Right forelimb (tissue), 1 donor: ENCODE measurements at regions not wholly inside any gene's neighbourhood (a gene's known extent, or its start where the extent isn't known, plus 50 kb on each side); places are given as distances from the start of the nearest gene placed in this dataset.

Experiments
- DNase-seq: peaks from one replicate; pipeline ENCODE4 v3.0.0-alpha.2; 2018

DNA sequence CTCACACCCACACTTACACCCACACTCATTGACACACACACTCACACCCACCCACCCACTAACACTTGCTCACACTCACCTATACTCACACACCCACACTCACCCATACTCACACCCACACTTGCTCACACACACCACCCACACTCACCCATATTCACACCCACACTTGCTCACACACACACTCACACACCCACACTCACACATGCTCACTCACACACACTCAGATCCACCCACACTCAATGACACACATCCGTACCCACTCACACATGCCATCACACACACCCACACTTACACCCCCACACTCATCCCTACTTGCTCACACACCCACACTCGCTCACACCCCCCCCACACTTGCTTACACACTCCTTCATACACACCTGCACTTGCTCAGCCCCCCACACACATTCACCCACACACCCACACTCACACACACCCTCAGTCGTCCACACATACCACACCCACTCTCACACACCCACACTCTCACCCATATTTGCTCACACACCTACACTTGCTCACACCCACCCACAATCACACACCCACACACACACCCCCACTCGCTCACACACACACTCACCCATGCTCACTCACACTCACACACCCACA lies 321.1 kb upstream of the N4BP1 start:
- no peak for DNase-seq

DNA sequence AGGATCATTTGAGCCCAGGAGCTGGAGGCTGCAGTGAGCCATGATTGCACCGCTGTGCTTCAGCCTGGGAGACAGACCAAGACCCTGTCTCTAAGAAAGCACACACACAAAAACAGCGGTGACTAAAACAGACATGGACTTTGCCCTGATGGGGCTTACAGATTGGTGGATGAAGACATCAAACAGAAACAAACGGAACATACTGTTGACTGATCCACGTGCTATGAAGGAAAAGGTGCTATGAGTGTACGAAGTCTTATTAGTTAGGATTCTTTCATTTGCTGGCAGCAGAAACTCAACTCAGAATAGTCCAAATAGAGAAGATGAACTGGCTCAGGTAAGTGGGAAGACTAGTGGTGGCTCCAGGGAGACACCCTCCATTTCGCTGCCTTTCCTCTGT lies 309.8 kb upstream of the N4BP1 start:
- no peak for DNase-seq

DNA sequence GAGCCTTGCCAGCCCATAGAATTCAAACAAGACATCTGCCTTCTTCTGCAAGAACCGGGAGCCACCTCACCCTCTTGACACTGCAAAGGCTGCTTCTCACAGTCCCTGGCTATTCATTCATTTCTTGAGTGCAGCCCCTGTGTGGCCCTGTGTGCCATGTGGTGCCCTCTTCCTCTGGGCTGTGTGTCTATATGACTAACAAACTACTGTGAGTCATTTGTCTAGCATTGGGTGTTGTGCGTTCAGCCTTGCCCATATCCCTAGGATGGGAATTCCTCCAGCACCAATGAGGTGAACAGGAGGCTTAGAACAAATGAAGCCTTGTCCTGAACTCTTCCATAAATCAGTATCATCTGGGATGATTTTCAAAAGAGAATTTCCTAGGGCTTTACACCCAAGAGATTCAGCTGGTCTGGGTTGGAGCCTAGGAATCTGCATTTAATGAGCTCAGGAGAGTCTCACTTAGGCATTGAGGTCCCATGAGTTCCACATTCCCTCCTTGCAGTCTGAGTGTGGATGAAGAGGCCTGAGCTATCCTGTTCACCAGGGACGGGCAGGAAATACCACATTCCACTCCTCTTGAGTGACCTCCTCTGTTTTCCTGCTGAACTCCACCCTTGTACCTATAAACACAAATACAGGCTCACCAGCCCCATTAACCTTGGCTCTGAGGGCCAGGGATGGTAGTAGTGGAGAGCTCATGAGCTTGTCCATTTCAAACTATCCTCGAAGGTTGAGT lies 308.7 kb upstream of the N4BP1 start:
- no peak for DNase-seq

DNA sequence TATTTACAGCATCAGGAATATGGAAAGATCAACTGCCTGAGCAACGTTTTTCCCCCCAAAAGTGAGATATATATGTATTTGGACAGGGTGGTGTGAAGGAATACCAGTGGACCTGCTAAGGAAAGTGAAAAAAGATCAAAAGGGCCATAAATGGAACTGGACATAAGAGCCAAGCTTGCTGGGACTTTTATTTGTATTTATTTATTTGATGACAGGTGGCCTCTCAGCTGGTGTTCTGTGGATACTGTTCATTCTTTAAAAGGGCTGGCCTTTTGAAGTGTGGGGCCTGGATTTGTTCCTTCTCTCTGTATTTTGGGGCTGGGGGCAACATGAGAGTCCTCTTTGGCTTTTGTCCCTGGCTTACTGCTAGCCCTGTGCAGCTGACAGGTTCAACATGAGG lies 306.6 kb upstream of the N4BP1 start:
- no peak for DNase-seq

DNA sequence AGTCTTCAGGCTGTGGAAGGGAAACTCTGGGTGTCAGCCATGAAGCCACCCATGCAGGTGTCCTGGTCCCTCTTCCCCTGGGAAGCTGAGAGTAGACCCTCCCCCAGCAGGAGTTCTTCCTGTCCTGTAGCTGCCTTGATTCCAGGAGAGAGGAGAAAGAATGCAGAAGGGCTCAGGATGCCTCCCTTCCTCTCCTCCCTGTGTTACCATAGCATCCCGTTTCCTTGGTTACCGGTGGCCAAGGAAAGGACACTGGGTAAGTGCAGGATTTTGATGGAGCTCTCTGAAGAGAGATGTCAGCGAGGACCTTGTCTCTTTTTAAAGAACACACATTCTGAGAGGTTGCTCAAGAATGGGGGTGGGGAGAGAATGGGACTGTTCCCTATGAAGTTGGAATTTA lies 304.1 kb upstream of the N4BP1 start:
- DNase-seq = no peak

DNA sequence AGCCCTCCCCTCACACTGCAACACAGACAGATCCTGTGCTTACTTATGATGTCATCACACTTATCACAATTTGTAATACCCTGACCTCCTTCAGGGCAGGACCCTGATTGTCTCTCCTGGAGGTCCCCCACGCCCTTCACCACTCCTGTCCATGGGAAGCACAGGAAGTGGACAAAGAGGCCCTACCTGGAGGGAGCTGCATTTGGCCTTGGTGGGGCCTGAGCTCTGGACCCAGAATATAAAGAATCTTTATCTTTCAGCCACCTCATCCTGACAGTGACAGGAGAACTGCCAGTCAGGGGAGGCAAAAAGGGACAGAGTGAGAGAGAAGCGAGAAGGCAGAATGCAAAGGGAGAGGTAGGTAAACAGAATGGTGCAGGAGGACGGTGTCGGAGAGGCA lies 303.4 kb upstream of the N4BP1 start:
- no peak for DNase-seq

DNA sequence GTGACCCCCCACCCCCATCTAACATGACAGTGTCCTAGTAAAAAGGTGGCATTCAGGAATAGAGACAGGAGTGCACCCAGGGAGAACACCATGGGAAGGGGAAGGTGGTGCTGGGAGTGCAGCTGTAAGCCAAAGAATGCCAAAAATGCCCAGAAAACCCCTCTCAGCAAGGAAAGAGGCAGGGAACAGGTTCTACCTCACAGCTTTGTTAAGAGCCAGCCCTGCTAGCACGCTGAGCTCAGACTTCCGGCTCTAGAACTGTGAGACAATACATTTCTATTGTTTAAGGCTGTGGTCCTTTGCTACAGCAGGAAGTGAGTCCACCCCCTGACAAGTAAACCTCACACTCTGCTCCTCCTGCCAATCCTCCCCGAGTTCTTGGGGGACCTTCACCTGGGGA lies 302.4 kb upstream of the N4BP1 start:
- DNase-seq = no peak

DNA sequence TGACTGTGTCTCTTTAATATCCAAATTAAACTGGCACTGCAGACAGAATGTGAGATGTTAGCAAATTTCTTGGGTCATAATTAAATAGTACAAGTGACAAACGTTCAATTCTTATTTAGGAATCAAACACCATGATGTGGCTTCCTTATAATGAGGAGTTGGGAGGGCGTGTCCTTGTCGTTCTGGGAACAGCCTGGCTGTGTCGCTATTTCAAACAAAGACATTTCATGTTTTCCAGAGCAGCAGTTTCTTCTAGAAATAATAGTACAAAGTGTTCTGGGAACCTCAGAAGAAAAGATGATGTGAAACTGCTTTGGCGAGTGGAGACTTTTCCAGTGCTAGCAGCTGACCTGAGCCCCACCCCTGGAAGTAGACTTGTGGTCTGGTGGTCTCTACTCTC lies 301.7 kb upstream of the N4BP1 start:
- no peak for DNase-seq

DNA sequence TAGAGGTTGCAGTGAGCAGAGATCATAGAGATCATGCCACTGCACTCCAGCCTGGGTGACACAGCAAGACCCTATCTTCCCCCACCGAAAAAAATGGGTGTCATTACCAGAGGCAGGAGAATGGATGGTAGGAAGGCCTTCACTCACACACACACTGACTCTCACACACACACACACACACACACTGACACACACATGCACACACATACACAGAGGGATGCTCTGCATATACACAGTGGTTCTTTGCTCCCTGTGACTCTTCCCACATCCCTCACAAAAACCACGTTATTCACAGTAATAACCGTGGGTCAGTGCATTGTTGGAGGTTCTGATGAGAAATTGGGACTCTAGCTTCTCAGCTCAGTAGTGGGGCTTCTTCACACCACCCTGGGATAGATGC lies 300.2 kb upstream of the N4BP1 start:
- DNase-seq = no peak

DNA sequence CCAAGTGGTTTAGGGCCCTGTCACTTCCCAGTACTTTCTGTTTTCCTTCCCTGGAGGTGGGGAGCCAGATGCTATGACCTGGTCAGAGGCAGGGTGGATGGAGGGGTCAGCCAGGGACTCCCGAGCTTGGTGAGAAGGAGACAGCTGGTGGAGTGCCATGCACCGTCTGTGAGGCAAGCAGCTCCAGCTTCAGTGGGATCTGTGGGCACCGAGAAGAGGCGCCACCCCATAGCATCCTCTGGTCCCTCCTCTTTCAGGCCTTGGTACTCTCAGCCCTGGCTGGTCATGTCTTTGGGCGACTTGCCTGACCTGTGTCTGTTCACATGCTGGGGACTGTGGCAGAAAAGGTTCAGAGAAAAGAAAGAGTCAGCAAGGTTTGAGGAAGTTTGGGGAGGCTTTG lies 299.3 kb upstream of the N4BP1 start:
- no peak for DNase-seq

DNA sequence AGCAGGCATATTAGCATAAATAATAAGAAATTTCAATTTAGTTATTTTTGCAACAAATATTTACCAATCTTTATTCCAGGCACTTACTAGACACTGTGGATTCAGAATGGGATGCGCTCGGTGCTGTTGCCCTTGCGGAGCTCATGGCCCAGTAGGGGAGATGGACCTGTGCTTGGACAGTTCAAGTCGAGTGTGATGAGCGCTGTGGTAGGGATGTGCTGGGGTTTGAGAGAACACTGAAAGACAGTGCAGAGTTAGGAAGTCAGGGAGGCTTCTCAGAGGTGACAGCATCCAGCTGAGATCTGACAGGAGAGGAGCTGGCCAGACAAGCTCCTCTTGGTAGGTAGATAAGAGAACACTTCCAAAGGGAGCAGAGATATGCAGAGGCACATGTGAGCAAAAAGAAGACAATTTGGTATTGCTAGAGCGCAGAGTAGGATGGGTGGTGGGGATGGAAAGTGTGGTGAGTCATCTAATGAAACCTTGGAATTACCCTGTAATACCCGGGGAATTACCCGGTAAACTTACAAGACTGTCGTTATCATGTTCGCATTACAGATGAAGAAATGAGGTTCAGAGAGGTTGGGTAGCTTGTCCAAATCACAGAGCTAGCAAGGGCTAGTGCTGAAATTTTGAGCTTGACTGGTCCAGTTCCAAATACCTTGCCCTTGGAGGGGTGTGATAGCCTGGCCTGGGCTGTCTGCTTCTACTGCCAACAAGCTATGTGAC lies 298.1 kb upstream of the N4BP1 start:
- no peak for DNase-seq

DNA sequence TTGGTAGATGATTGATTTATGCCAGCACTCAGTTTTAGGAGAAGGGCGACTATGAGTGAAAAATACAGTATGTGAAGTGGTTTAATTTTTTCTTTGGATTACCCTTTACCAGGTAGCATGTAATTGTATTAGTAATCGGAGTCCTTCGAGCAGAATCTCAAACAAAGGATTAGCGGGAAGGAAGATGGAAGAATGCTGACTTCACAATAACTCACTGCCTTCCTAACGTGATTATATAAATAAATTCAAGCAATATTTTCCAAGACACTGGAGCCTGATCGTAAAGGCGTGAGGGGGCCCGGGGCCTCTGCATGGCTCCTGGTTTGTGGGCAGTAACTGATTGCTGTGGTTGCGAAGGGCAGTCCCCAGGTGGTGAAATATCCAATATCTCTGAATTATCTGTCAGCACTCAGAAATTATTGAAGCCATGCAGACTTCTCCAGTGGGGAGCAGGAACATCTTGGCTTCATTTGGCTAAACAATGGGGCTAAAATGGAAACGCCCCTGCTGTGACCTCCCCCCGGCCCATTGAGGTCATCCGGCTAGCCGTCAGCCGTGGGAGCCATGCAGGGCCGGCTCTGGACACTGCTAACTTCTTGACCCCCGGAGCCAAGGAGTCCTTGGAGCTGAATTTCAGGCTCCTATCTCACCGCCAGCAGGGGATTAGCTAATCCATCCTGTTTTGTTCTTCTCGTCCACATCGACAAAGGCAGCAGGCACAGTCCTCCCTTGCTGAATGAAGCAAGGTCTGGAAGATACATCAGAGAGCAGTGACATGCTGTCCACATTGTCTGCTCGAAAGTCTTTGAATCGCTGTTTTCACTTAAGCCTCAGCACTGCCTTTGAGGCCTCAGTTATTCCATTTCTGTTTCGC lies 295.9 kb upstream of the N4BP1 start:
- DNase-seq = no peak

DNA sequence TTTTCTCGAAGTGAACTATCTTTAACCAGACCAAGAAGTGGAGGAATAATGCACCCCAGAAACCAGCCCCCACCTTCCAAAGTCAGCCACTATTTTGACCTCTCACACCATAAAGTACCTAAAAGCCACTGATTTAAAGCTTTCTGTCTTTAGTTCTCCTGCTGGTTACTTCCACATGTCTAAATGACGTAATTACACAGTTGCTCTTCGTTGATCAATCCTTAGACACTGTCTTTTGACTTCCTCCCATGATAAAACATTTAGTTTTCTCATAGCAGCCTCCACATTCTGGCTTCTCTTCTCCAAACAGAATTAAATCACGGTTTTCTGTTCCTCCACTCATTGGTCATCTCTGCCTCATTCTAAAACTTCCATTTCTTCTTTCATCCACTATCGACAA lies 294.4 kb upstream of the N4BP1 start:
- DNase-seq = no peak

DNA sequence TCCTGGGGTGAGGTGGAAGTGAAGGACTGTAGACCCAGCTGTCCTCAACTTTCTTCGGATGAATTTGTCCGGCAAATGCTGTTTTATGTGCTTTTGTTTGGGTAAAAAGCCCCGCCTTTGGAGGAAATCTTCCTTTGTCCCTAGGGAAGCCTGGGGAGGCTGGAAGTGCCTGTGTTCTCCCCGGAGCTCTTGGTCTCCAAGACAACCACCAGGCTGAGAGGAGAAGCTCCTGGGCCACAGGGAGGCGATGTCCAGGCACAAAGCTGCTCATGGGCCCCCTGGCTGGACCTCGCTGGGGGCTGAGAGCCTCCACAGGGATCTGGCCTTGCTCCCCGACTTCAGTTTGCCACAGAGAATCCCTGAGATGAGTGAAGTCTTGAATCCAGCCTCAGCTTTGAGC lies 293.1 kb upstream of the N4BP1 start:
- no peak for DNase-seq

DNA sequence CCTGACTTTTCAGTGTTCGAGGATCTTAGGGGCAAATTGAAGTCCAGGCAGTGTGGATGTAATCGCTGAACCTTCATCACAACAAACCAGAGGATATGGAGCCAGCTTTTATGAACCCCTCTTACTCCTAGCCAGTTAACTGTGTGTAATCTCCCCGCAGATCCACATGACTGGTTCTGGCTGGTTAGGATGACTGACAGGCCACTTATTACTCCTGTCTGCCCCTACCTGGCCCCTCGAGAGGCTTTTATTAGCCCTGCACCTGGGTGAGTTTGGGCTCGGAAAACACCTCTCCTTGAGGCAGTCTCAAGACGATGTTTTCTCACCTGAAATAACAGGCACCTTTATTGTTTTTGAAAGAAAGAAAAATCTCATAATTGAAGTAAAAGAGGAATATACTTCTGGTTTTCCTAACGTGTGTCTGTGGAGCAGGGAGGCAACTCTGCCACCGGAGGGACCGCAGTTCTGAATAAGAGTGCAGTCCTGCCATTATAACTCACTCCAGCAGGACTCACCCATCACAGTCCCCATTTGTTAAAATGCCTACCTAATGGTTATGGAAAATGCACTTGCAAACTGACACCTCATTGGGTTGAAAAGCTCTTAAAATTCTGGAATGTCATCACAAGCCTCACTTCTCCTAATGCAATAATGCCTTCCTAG lies 291.9 kb upstream of the N4BP1 start:
- DNase-seq = no peak

DNA sequence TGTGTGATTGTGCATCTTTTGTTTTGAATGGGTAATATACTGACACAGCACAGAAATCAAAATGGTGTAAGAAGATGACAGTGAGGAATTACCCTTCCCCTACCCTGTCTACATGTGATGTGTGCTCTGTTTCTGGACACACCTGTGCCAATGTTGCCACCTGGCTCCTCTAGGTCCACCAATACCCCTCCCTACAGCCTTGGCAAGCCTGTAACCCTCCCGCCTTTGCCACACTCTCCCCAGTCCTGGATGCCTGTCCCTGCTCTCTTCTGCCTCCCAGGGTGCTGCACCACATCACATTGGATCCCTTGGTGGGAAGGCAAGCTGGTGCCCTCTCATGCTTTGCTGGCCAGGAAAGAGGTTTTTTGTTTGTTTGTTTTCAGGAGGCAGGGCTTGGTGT lies 289.5 kb upstream of the N4BP1 start:
- no peak for DNase-seq

DNA sequence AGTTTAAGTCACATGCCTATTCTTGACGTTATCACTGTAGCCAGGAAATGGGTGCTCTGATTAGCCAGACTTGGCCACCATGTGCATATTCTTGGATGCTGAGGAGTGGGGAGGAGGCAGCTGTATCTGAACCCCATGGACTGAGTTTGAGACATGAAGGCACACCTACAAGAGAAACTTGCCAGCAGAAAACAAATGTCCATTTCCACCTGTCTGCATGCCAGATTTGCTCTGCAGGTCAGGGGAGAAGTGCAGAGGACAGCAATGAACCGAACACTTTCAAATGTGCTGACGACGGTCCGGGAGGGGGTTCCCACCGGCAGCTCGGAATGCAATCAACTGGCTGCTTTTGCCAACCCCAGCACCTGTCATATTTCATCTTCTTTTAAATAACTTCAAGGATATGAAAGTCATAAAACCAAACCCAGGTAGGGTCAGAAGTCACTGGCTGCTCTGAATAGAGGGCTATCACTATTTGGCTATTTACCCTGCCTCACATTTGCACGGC lies 287.8 kb upstream of the N4BP1 start:
- DNase-seq = no peak

DNA sequence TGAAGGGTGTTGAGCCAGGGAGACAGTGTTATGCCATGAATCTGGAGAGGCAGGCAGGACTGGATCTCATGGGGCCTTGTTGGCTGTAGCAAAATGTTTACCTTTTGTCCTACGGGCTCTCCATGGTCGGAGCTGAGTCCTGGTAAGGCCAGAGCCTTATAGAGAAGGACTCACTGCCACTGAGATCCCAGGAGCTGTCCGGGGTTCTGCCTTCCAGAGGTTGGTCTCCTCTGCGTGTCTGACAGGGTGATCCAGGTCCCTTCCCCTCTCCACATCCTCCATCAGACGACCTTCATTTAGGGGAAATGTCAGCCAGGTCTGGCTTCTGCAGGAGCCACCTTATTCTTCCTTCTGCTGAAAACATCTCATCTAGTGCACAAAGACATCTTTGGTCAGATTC lies 285.2 kb upstream of the N4BP1 start:
- no peak for DNase-seq

DNA sequence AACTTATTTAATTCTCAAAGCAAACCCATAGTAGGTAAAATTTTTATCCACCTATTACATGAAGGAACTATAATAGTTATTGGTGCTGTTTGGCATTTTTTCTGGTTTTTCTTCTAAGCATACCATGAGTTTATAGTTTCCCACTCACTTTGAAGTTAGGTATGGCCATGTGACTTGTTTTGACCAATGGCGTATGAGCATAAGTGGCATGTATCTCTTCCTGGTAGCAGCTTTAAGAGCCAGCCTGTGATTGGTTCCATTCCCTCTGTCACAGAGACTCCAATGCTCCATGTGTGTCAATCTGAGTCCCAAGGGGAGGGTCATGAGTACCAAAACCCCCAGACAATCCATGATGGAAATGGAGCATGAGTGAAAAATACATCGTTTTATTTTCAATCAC lies 282.9 kb upstream of the N4BP1 start:
- DNase-seq = no peak

DNA sequence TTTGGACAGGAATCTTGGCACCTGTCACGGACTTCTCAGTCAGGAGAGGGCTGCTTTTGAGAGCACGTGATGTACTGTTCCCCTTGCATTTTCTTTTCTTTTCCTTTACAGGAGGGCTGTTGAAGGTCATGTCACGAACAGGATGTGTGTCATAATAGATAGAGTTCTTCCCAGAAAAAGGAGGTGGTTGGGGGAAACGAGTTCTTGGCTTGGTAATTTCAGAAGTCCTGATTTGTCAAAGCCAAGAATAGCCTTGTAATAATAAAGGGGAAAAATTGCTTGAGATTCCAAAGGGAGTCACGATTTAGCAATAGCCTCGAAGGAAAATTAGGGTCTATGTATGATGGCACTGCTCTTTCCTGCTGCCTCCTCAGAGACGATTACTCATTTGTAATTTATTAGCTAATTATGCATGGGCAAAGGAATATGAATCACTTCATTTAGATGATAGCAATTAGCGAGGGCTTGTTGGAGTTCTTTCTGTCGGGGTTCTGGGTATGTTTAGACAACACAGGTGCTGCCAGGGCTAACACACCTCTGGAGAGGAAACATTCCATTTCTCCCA lies 277.7 kb upstream of the N4BP1 start:
- no peak for DNase-seq

DNA sequence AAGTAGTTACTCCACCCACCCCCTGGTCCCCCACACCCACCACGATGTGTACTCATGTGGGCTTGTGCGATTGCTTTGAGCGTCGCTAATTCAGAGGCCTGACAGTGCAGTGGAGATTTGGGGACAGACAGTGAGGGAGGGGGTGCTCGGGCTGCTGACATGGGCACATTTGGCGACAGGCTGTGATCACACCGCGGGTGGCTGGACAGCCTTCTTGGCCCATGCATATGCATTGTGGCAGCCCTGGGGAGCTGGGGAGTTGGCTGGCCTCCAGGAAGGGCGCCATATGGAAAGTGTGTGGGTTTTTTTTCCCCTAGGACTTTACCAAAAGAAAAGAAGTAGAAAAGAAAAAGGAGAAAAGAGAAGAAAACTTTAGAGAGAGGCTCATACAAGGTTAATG lies 275.5 kb upstream of the N4BP1 start:
- no peak for DNase-seq

DNA sequence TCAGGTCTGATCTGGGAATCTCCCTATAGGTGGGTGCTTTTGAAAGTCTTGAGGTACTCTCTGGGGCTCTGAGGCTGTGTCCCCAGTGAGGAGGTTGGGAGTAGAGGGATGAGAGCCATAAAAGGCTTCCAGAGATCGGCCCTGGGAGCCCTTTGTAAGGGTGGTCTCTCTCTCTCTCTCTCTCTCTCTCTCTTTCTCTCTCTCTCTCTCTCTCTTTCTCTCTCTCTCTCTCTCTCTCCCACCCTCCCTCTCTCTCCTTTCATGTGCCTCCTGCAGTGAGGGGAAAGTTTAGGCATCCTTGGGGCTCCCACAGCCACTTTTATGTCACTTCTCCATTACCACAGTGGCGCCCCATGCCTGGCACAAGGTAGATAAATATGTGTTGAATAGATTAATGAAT lies 271.3 kb upstream of the N4BP1 start:
- no peak for DNase-seq
